GM18511 (cell line): ENCODE measurements at regions not wholly inside any gene's neighbourhood (a gene's known extent, or its start where the extent isn't known, plus 50 kb on each side); places are given as distances from the start of the nearest gene placed in this dataset.
"Not testable (repeated sequence)": the region's sequence is repeated elsewhere in the genome, so short reads cannot be mapped to it uniquely, and the experiment has no call there.

Source experiments
- ATAC-seq: cut with Tn5 transposase; IDR thresholded peaks from one replicate; pipeline ENCODE4 v1.9.1; 2021; ENCODE audit warnings: mild to moderate bottlenecking, moderate library complexity; ENCODE audit not compliant: unreplicated experiment

DNA sequence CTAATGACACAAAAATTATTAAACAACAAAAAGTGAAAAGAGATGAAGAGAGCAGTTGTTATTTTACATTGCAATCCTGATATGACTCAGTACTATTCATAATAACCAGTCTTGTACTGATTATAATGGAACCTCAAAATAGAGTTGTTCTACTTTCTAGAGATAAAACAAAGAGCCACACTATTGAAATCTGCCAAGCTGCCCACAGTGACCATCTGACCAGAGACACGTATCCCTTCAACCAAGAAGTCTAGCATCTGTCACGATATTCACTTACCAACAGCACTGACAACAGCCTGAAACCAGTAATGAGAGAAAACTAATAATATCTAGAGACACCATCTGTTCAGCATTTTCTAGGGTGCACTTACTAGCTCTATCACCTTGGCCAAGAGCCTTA is 466.7 kb downstream of the NKX6-1 start:
- peak; percentile 83 for ATAC-seq

DNA sequence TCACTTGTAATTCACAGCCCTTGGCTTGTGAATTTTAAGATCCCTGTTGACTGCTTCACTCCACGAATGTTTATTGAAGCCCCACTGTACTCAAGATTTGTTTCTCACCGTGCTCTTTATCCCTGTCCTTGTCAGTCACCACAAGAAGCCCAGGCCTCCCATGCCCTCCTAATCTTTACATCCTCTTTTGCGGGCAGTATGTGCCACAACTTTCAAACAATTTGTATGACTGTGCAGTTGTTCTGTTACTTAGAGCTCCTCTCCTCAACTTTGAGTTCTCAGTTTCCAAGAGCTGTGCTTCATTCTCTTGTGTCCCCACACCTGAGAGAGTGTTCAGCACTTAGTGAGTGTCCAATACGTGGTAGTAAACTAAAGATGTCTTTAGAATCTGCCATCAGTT is 467.7 kb downstream of the NKX6-1 start:
- ATAC-seq = peak; percentile 58

GRCh38 chr4:84028340-84028739 is 470.8 kb downstream of the NKX6-1 start:
- no peak for ATAC-seq

- ATAC-seq = no peak
Measured at GRCh38 chr4:84024405-84024804, 474.7 kb downstream of the NKX6-1 start.

GRCh38 chr4:84022564-84022963 is 476.5 kb downstream of the NKX6-1 start:
- ATAC-seq = no peak

DNA sequence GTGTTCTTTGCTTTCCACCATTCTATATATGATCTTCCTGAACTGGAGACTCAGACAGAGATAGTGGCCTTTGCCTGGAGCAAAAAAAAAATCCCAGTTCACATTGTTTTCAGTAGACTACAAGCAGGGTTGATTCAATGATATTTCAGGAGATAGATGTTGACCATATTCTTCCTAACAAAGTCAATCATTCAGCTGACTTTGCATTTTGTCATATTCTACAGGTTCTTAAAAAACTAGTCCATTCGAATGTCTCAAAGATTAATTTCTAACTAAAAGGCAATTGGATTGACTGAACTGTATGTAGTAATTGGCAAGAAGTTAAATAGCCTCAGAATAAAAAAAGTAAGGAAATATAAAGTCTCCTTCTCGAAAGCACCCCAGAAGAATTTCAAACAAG is 479.5 kb downstream of the NKX6-1 start:
- no peak for ATAC-seq

DNA sequence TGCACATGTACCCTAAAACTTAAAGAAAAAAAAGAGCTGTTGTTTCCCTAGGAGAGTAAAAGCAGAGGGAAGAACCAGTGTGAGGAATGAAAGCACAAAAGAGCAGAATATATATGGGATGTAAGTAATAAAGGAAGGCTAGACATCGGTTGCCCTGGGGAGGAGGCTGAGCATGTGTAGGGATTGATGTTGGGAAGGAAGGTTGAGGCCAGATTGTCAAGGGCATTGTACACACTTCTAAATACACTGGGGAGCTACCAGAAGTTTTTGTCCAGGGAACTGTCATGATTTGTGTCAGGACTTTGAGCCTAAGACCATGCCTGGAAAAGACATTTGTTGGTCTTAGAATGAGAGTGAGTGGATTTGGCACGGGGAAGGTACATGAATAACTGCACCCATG is 467.1 kb downstream of the GPAT3 start:
- no peak for ATAC-seq

DNA sequence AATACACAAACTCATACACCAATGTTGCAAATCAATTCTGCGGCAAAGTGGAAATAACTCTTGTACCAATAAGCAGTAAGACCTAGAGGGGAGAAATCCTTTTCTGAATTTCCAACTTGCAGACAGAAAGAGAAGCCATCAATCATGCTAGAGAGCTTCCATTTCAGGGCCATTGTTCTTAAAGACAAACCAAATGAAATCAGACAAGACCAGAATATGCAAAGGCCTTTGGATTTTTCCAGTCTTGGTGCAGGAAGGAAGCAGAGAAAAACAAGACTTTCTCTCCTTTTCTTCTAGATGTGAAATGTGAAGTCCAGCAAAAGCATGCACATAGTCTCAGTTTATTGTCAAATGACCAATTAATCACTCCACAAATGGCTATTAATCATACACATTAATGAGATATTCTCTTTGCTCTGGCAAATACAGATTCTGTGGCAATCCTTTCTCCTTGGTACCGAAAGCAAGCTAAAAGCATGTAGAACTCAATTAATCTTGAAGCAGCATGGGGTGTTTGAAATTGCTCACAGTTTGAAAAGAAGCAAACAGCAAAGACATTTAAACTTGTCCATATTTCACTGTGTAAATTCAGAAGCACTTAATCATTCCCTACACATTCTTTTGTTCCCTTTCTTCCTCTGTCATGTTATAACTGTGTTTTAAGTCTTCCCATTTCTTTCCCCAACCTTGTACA is 466.1 kb downstream of the GPAT3 start:
- ATAC-seq = no peak

DNA sequence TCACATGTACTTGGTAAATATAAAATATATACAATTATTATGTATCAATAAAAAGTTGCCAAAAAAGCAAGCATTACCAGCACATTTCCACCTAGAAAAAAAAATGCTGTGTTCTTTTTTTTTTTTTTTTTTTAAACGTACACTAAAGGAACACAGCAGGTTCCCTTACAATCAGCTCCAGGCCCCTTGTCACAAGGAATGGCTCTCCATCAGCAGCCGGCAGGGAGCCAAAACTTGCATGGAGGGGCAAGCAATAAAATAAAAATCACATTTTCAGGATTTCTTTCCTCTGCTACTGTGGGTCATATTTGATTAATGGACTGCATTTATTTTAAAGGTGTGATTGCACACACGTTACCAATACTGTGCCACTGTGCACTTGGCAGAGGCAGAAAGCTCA is 460.3 kb downstream of the GPAT3 start:
- no peak for ATAC-seq

DNA sequence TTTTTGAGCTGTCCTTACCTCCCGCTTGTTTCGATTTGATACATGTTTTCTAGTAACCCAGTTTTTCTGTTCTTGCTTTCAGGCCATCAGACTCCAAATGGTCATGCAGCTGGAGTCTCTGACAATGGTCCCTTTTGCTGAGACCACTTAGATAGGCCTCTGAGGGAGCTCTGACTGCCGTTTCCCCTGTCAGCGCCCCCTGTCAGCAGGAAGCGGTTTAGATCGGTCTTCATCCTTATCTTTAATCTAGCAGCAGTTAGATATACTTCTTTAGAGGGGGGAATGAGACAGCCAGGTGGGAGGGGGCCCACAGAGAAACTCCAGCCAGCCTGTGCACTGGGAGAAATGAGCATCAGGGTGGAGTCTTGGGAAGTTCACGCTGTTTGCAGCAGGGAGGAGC is 457.9 kb downstream of the GPAT3 start:
- ATAC-seq = peak; percentile 45

DNA sequence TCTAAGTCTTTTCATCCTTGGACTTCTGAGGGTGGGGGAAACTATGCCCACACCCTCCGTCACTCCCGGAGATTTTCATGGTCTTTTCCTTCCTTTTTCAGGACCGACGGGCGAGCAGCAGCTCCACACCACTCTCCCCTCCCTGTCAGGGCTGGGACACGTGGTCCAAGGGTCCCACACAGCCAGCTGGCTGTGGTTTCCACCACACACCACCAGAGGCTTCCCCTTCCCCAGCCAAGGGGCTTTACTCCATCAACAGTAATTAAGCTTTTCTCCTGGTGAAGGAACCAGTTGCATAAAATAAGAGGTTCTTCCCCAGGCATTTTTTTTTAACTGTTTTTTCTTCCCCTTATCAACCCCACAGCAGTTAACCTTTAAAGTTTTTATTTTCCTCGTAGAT is 453.9 kb downstream of the GPAT3 start:
- ATAC-seq = no peak

- ATAC-seq = no peak
Measured at GRCh38 chr4:83981156-83981555, 445.2 kb downstream of the GPAT3 start.

DNA sequence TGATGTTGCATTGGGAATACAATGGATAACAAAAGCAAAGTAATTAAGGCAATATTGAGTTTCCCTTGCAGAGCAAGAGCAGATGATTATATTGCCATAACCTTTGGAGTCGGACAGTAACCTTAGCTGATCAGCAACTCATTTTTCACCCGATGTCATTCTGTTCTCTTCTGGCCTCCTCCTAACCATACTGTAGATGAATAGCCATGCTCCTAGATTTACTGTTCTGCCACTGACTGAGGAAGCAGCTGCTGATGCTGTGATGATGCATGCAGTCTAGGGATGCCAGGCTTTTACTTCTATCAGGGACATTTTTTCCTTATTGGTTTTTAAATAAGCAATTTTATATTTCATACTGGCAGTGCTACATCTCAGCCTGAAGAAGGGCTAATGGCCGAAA is 443.9 kb downstream of the GPAT3 start:
- no peak for ATAC-seq

DNA sequence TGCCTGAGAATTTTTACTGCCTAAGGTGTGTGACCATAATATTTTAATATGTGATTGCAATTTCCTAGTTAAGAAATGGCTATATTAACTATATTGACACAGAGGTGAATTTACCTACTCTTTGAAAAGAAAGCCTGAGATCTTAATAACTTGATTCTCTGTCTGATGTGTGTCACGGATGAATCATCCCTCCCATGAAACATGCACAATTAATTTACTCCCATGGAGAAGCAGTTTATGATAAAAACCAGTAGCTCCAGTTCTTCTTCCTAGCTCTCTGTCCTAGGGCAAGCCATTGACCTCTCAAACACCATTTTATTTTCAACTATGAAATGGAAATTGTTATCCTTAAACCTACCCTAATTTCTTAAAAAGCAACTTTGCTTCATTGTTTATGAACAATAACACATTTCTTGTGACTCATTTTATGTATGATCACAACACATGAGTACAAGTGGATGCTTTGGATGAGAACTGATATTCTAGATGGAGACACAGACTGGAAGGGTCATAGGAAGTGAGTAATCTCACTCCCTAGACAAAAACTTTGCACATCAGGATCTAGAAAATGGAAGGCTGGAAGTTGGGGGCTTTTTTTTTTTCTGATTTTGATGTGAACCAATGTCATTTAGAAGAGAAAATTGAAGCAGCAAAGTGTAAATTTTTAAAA is 438.3 kb downstream of the GPAT3 start:
- no peak for ATAC-seq

- ATAC-seq = no peak
Measured at GRCh38 chr4:83964996-83965541, 429.2 kb downstream of the GPAT3 start.

GRCh38 chr4:83962492-83962891 is 426.6 kb downstream of the GPAT3 start:
- ATAC-seq = no peak

GRCh38 chr4:83961575-83961974 is 425.7 kb downstream of the GPAT3 start:
- no peak for ATAC-seq

DNA sequence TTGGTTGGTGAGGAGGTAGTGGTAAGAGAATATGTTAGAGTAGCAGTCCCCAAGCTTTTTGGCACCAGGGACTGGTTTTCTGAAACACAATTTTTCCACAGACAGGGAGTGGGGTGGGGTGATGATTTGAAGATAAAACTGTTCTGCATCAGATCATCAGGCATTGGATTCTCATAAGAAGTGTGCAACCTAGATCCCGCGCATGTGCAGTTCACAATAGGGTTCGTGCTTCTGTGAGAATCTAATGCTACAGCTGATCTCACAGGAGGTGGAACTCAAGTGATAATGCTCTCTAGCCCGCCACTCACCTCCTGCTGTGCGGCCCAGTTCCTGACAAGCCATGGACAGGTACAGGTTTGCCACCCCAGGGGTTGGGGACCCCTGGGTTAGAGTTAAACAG is 423.3 kb downstream of the GPAT3 start:
- ATAC-seq = no peak

- no peak for ATAC-seq
Measured at GRCh38 chr4:83947830-83948193, 411.9 kb downstream of the GPAT3 start.

DNA sequence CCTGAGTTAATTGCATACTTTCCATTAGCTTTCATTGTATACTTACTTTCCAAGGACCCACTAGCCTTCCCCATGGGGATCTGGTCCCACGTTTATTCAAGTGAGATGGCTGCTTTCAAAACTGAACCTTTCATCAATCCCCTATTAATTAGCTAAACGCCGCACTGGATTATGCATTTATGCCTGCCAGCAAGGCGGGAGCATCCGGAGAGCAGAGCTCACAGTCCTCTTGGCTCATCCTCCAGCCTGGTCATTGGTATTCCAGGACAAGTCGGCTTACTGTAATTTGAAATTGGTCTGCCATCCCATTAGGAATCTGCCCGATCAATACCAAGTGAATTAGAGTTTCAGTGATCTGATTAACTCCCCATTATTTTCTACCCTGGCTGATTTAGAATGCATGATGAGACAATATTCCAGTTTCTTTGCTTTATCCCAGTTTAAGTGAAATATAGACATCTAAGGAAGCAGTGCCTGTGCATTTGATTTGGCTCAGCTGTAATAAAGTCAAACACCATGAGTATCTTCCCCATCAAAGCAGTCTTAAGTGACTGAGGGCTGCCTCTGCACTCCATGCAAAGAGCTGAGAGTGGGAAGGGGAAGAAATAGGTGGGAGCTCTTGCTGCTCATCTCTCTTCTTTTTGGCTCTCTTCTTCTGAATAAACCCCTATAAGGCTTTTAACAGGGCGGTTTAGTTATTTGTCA is 411.4 kb downstream of the GPAT3 start:
- no peak for ATAC-seq

DNA sequence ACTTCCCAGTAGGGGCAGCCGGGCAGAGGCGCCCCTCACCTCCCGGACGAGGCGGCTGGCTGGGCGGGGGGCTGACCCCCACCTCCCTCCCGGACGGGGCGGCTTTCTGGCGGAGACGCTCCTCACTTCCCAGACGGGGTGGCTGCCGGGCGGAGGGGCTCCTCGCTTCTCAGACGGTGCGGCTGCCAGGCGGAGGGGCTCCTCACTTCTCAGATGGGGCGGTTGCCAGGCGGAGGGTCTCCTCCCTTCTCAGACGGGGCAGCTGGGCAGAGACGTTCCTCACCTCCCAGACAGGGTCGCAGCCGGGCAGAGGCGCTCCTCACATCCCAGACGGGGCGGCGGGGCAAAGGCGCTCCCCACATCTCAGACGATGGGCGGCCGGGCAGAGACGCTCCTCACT is 407.8 kb downstream of the GPAT3 start:
- not testable (repeated sequence) for ATAC-seq
